AG09309 (cell line): ENCODE measurements at regions not wholly inside any gene's neighbourhood (a gene's known extent, or its start where the extent isn't known, plus 50 kb on each side); places are given as distances from the start of the nearest gene placed in this dataset.
A peak's percentile ranks its signal among the peaks of the same experiment; 100 is the strongest.

Experiments used
- DNase-seq: peaks from one replicate; pipeline ENCODE4 v3.0.0-alpha.2; 2010; ENCODE audit warnings: low read depth
- H3K4me3 ChIP-seq: 2 replicates; pipeline ENCODE4 v1.5.1; 2011; ENCODE audit warnings: mild to moderate bottlenecking, low read depth, low read length, moderate library complexity; ENCODE audit not compliant: control insufficient read depth
- CTCF ChIP-seq: IDR thresholded peaks from 2 replicates; pipeline ENCODE4 v1.5.1; 2011; ENCODE audit warnings: mild to moderate bottlenecking, low read depth, low read length, inconsistent platforms; ENCODE audit not compliant: insufficient read depth, control insufficient read depth; ENCODE audit errors: missing control alignments

GRCh38 chr7:114100810-114101209 is 182.0 kb upstream of the PPP1R3A start:
- TF ChIP-seq CTCF, result no peak
- H3K4me3 ChIP-seq, result no peak overlapping the region
- no peak for DNase-seq

GRCh38 chr7:114099337-114099736 is 180.5 kb upstream of the PPP1R3A start:
- TF ChIP-seq CTCF, result no peak

GRCh38 chr7:114095885-114096284 is 177.1 kb upstream of the PPP1R3A start:
- no peak for TF ChIP-seq CTCF
- DNase-seq, result no peak
- H3K4me3 ChIP-seq, result no peak overlapping the region

More at GRCh38 chr7:114099337-114099736, 180.5 kb upstream of the PPP1R3A start:
- no peak overlapping the region for H3K4me3 ChIP-seq
- no peak for DNase-seq

GRCh38 chr7:114088470-114088940 is 169.7 kb upstream of the PPP1R3A start:
- no peak for TF ChIP-seq CTCF

GRCh38 chr7:114087653-114088469 is 169.1 kb upstream of the PPP1R3A start:
- H3K4me3 ChIP-seq, result peak overlapping the region; percentile 94
- TF ChIP-seq CTCF, result no peak
- DNase-seq, result no peak

More at GRCh38 chr7:114088470-114088940, 169.7 kb upstream of the PPP1R3A start:
- no peak overlapping the region for H3K4me3 ChIP-seq
- no peak for DNase-seq

GRCh38 chr7:114086914-114087652 is 168.3 kb upstream of the PPP1R3A start:
- peak overlapping the region; percentile 94 for H3K4me3 ChIP-seq
- DNase-seq, result no peak
- no peak for TF ChIP-seq CTCF
